ENCODE measurements at regions not wholly inside any gene's neighbourhood (a gene's known extent, or its start where the extent isn't known, plus 50 kb on each side); places are given as distances from the start of the nearest gene placed in this dataset.

- DNase-seq (no peak), ATAC-seq (no peak)
- Mint-ChIP-seq H3K27me3 (ENCODE audit: low read depth in 2 of 2) (peaks cover 0 to 5% of the 10 kb centered on the region in 2 donors), H3K27ac (peak overlapping the region; percentile 65 to 85), H3K9me3 (no peaks in the 10 kb centered on the region), H3K4me3 (peak overlapping the region; percentile 57), H3K36me3 (no peaks in the 10 kb centered on the region), H3K4me1 (peaks cover 36 to 37% of the 10 kb centered on the region in 2 donors)
- Histone ChIP-seq H3K36me3 (ENCODE audit: control insufficient read depth, insufficient read depth, low read length) (no peaks in the 10 kb centered on the region), H3K4me1 (ENCODE audit: control insufficient read depth, insufficient read depth, low read length) (peaks cover 38% of the 10 kb centered on the region), H3K4me3 (ENCODE audit: low read length) (no peak overlapping the region), H3K27me3 (ENCODE audit: control insufficient read depth, insufficient read depth, low read length) (no peaks in the 10 kb centered on the region), H3K27ac (ENCODE audit: low read length) (no peak overlapping the region), H3K9me3 (ENCODE audit: control insufficient read depth, insufficient read depth, low read length) (no peaks in the 10 kb centered on the region)
- TF ChIP-seq CTCF (IDR thresholded peaks at IDR 0.05) = no peak
- intact Hi-C loops (cut with micrococcal nuclease) = loop anchor here (5.0 kb wide), 2 partner anchors 150 to 320 kb away; partner anchors contain the start of gene NFIL3
Measured at GRCh38 chr9:91102269-91102668, 259.4 kb downstream of the AUH start.

GRCh38 chr9:91103931-91104330, 257.8 kb downstream of the AUH start:
- no peaks in the 10 kb centered on the region for H3K36me3 Mint-ChIP-seq

GRCh38 chr9:91106415-91107081, 255.2 kb downstream of the AUH start:
- H3K9me3 Mint-ChIP-seq = peaks cover 2 to 8% of the 10 kb centered on the region in 2 donors
- H3K4me1 Mint-ChIP-seq = peaks cover 11 to 15% of the 10 kb centered on the region in 2 donors
- DNase-seq = no peak
- peaks cover 11% of the 10 kb centered on the region for H3K4me1 ChIP-seq (ENCODE audit: control insufficient read depth, insufficient read depth, low read length)
- no peak overlapping the region for H3K4me3 ChIP-seq (ENCODE audit: low read length)
- H3K4me3 Mint-ChIP-seq = no peak overlapping the region
- no peaks in the 10 kb centered on the region for H3K9me3 ChIP-seq (ENCODE audit: control insufficient read depth, insufficient read depth, low read length)
- H3K27ac ChIP-seq (ENCODE audit: low read length) = no peak overlapping the region
- H3K36me3 Mint-ChIP-seq = peaks cover 8% of the 10 kb centered on the region
- intact Hi-C loops (cut with micrococcal nuclease) = no loop called here
- no peaks in the 10 kb centered on the region for H3K36me3 ChIP-seq (ENCODE audit: control insufficient read depth, insufficient read depth, low read length)
- H3K27me3 Mint-ChIP-seq (ENCODE audit: low read depth in 2 of 2) = peaks cover 0 to 3% of the 10 kb centered on the region in 2 donors
- H3K27me3 ChIP-seq (ENCODE audit: control insufficient read depth, insufficient read depth, low read length) = no peaks in the 10 kb centered on the region
- ATAC-seq = no peak
- no peak for TF ChIP-seq CTCF (IDR thresholded peaks at IDR 0.05)
- no peak overlapping the region for H3K27ac Mint-ChIP-seq
- WGBS (ENCODE audit: insufficient coverage) = 93% methylated on average over 6 of the region's 9 CpGs

More at GRCh38 chr9:91103931-91104330, 257.8 kb downstream of the AUH start:
- no peak overlapping the region for H3K27ac Mint-ChIP-seq
- no peak for DNase-seq
- Histone ChIP-seq H3K9me3 (ENCODE audit: control insufficient read depth, insufficient read depth, low read length) (no peaks in the 10 kb centered on the region), H3K27me3 (ENCODE audit: control insufficient read depth, insufficient read depth, low read length) (no peaks in the 10 kb centered on the region), H3K4me1 (ENCODE audit: control insufficient read depth, insufficient read depth, low read length) (peaks cover 36% of the 10 kb centered on the region), H3K4me3 (ENCODE audit: low read length) (no peak overlapping the region), H3K36me3 (ENCODE audit: control insufficient read depth, insufficient read depth, low read length) (no peaks in the 10 kb centered on the region), H3K27ac (ENCODE audit: low read length) (no peak overlapping the region)
- ATAC-seq = no peak
- H3K9me3 Mint-ChIP-seq = no peaks in the 10 kb centered on the region
- H3K4me1 Mint-ChIP-seq = peaks cover 36 to 37% of the 10 kb centered on the region in 2 donors
- peaks cover 0 to 5% of the 10 kb centered on the region in 2 donors for H3K27me3 Mint-ChIP-seq (ENCODE audit: low read depth in 2 of 2)
- TF ChIP-seq CTCF (IDR thresholded peaks at IDR 0.05) = no peak
- intact Hi-C loops (cut with micrococcal nuclease) = loop anchor here (5.0 kb wide), 2 partner anchors 148 to 318 kb away; partner anchors contain the start of gene NFIL3
- no peak overlapping the region for H3K4me3 Mint-ChIP-seq
- no CpG with 5 or more reads among the region's 1 CpG for WGBS (ENCODE audit: insufficient coverage)

- H3K27ac Mint-ChIP-seq = no peak overlapping the region
Measured at GRCh38 chr9:91111226-91111625, 250.5 kb downstream of the AUH start.

More at GRCh38 chr9:91111226-91111625, 250.5 kb downstream of the AUH start:
- no peak for ATAC-seq
- H3K36me3 ChIP-seq (ENCODE audit: control insufficient read depth, insufficient read depth, low read length) = no peaks in the 10 kb centered on the region
- no peak overlapping the region for H3K27ac ChIP-seq (ENCODE audit: low read length)
- no peak for TF ChIP-seq CTCF (IDR thresholded peaks at IDR 0.05)
- H3K4me1 ChIP-seq (ENCODE audit: control insufficient read depth, insufficient read depth, low read length) = no peaks in the 10 kb centered on the region
- no peaks in the 10 kb centered on the region for H3K27me3 ChIP-seq (ENCODE audit: control insufficient read depth, insufficient read depth, low read length)
- DNase-seq = no peak
- peaks cover 2 to 8% of the 10 kb centered on the region in 2 donors for H3K9me3 Mint-ChIP-seq
- no peaks in the 10 kb centered on the region for H3K9me3 ChIP-seq (ENCODE audit: control insufficient read depth, insufficient read depth, low read length)
- intact Hi-C loops (cut with micrococcal nuclease) = no loop called here
- no peak overlapping the region for H3K4me3 ChIP-seq (ENCODE audit: low read length)
- no peak overlapping the region for H3K4me3 Mint-ChIP-seq
- H3K27me3 Mint-ChIP-seq (ENCODE audit: low read depth in 2 of 2) = no peaks in the 10 kb centered on the region
- H3K4me1 Mint-ChIP-seq = peaks cover 5 to 14% of the 10 kb centered on the region in 2 donors
- H3K36me3 Mint-ChIP-seq = peaks cover 8% of the 10 kb centered on the region
